IPS-15b (cell line): ENCODE measurements at regions not wholly inside any gene's neighbourhood (a gene's known extent, or its start where the extent isn't known, plus 50 kb on each side); places are given as distances from the start of the nearest gene placed in this dataset.

Experiments used
- H3K27me3 ChIP-seq: one replicate; pipeline ENCODE4 v1.6.1; 2013; ENCODE audit warnings: low read length; ENCODE audit not compliant: control insufficient read depth, insufficient read depth
- H3K36me3 ChIP-seq: one replicate; pipeline ENCODE4 v1.6.1; 2013; ENCODE audit warnings: low read length; ENCODE audit not compliant: control insufficient read depth, insufficient read depth
- H3K4me1 ChIP-seq: one replicate; pipeline ENCODE4 v1.6.1; 2013; ENCODE audit warnings: mild to moderate bottlenecking, low read length; ENCODE audit not compliant: control insufficient read depth, insufficient read depth
- H3K4me3 ChIP-seq: one replicate; pipeline ENCODE4 v1.5.1; 2013; ENCODE audit warnings: low read depth, low read length
- H3K9ac ChIP-seq: one replicate; pipeline ENCODE4 v1.6.1; 2013; ENCODE audit warnings: low read depth, mild to moderate bottlenecking, low read length
- H3K9me3 ChIP-seq: one replicate; pipeline ENCODE4 v1.6.1; 2013; ENCODE audit warnings: mild to moderate bottlenecking, low read length; ENCODE audit not compliant: control insufficient read depth, insufficient read depth

GRCh38 chr15:70469182-70469581 is 294.2 kb downstream of the UACA start:
- Histone ChIP-seq H3K4me1 (no peaks in the 10 kb centered on the region), H3K27me3 (no peaks in the 10 kb centered on the region), H3K36me3 (no peaks in the 10 kb centered on the region)

DNA sequence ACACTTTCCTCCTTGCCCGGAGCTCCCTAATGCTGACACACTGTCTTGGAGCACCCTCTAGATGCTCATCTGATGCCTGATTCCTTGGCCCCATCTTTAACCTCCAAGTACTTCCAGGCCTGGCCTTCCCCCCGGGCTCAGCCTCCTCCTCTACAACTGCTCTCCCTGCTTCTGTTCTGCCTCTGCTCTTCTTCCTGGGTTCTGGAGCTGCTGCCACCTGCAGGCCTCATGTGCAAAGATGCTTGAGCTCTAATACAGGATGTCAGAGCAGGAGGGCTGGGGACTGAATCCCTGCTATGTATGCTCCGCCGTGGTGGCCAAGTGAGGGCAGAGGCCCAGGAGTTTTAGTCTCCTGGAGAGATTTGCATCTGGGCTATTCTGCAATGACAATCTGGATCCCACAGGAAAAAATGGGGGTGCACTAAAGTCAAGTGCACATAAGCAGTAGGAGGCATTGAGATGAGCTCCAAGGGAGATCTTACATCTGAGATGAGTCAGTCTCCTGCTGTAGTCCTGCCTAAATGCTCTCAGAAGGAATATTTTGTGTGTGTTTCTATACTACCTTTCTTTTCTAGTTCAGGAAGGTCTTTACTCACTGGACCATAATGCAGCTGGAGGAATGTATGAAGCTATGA is 296.3 kb downstream of the UACA start:
- H3K27me3 ChIP-seq, result no peaks in the 10 kb centered on the region
- no peaks in the 10 kb centered on the region for H3K9me3 ChIP-seq
- no peaks in the 10 kb centered on the region for H3K4me1 ChIP-seq
- H3K36me3 ChIP-seq, result no peaks in the 10 kb centered on the region
- no peak overlapping the region for H3K4me3 ChIP-seq
- H3K9ac ChIP-seq, result no peak overlapping the region

More at GRCh38 chr15:70469182-70469581, 294.2 kb downstream of the UACA start:
- H3K4me3 ChIP-seq, result no peak overlapping the region
- H3K9ac ChIP-seq, result no peak overlapping the region
- no peaks in the 10 kb centered on the region for H3K9me3 ChIP-seq

DNA sequence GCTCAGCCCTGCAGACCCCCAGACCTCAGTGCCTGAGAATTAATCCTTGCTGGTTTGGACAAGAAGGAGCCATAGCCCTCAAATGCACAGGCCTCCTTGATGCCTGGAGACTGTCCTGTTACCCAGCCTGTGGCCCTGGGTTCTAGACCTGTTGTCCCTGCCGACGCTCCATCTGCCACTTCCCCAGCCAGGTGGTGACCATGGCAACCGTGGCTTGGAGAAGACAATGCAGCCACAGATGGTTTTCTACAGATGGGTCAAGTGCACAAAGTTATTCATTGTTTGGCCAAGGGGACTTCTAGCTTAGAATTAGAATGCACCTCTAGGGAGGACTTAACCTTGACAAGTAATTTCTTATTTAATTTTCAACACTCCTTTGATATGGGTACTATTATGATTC is 297.1 kb downstream of the UACA start:
- Histone ChIP-seq H3K9me3 (no peaks in the 10 kb centered on the region), H3K9ac (no peak overlapping the region), H3K4me1 (no peaks in the 10 kb centered on the region), H3K4me3 (no peak overlapping the region), H3K27me3 (no peaks in the 10 kb centered on the region), H3K36me3 (no peaks in the 10 kb centered on the region)

DNA sequence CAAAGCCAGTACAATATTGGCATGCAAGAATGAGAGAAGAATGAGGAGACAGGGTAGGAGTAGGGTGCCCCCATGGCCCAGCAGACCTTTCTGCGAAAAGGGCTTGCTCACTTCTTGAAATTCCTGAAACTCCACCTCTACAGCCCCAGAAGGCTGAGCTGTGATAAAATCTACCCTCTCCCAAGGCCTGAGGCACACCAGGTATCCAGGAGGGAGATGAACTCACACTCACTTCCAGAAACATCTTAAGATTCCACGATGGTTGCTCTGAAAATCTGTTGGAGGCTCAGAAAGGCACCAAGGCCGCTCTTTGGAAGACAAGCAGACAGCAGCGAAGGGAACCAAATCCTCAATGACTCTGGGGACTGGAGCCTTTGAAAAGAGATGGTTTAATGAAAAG is 297.5 kb downstream of the UACA start:
- Histone ChIP-seq H3K4me1 (no peaks in the 10 kb centered on the region), H3K9ac (no peak overlapping the region), H3K36me3 (no peaks in the 10 kb centered on the region), H3K9me3 (no peaks in the 10 kb centered on the region), H3K27me3 (no peaks in the 10 kb centered on the region), H3K4me3 (no peak overlapping the region)

- no peaks in the 10 kb centered on the region for H3K36me3 ChIP-seq
- no peaks in the 10 kb centered on the region for H3K4me1 ChIP-seq
- no peaks in the 10 kb centered on the region for H3K9me3 ChIP-seq
- no peaks in the 10 kb centered on the region for H3K27me3 ChIP-seq
- H3K4me3 ChIP-seq, result no peak overlapping the region
- H3K9ac ChIP-seq, result no peak overlapping the region
These were observed 299.9 kb downstream of the UACA start for GRCh38 chr15:70463453-70463834.

- H3K9me3 ChIP-seq, result no peaks in the 10 kb centered on the region
- no peaks in the 10 kb centered on the region for H3K4me1 ChIP-seq
- no peaks in the 10 kb centered on the region for H3K36me3 ChIP-seq
- no peak overlapping the region for H3K4me3 ChIP-seq
- no peak overlapping the region for H3K9ac ChIP-seq
- H3K27me3 ChIP-seq, result no peaks in the 10 kb centered on the region
These were observed 301.4 kb downstream of the UACA start for GRCh38 chr15:70461992-70462391.

- H3K27me3 ChIP-seq, result no peaks in the 10 kb centered on the region
- no peaks in the 10 kb centered on the region for H3K4me1 ChIP-seq
- H3K9me3 ChIP-seq, result no peaks in the 10 kb centered on the region
- no peaks in the 10 kb centered on the region for H3K36me3 ChIP-seq
- H3K4me3 ChIP-seq, result no peak overlapping the region
- H3K9ac ChIP-seq, result no peak overlapping the region
These were observed 302.3 kb downstream of the UACA start for GRCh38 chr15:70461017-70461416.

- Histone ChIP-seq H3K4me3 (no peak overlapping the region), H3K9me3 (no peaks in the 10 kb centered on the region), H3K4me1 (no peaks in the 10 kb centered on the region), H3K27me3 (no peaks in the 10 kb centered on the region), H3K36me3 (no peaks in the 10 kb centered on the region), H3K9ac (no peak overlapping the region)
These were observed 304.0 kb downstream of the UACA start for GRCh38 chr15:70459312-70459711.

DNA sequence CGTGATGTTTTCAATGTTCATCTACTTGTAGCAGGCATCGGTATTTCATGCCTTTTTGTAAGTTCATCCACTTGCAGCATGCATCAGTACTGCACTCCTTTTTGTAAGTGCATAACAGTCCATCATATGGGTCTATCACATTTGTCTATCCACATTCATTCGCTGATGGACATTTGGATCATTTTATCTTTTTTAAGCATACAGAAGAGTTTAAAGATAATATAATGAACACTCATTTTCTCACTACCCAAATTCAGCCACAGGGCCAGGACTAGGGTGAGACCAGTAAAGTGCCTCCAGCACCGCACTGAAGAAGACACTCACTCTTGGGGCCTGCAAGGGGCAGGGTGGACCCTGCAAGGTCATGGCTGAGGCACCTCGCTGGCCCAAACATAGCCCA is 309.6 kb downstream of the UACA start:
- H3K27me3 ChIP-seq, result peaks cover 8% of the 10 kb centered on the region
- no peaks in the 10 kb centered on the region for H3K36me3 ChIP-seq
- H3K9me3 ChIP-seq, result no peaks in the 10 kb centered on the region
- no peak overlapping the region for H3K4me3 ChIP-seq
- H3K9ac ChIP-seq, result no peak overlapping the region
- H3K4me1 ChIP-seq, result peaks cover 4% of the 10 kb centered on the region

DNA sequence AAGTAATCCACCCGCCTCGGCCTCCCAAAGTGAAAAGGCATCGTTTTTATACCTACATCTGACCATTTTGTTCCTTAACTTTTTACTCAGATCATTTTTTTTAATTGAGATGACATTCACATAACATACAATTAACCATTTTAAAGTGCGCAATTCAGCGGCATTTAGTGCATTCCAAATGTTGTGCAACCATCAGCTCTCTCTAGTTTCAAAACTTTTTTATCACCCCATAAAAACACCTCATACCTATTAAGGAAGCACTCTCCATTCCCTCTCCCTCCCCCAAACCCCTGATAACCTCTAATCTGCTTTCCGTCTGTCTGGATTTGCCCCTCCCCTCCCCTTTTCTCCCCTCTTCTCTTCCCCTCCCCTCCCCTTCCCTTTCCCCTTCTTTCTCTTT is 310.1 kb downstream of the UACA start:
- Histone ChIP-seq H3K4me1 (peaks cover 4% of the 10 kb centered on the region), H3K4me3 (no peak overlapping the region), H3K36me3 (no peaks in the 10 kb centered on the region), H3K9me3 (no peaks in the 10 kb centered on the region), H3K27me3 (peaks cover 8% of the 10 kb centered on the region), H3K9ac (no peak overlapping the region)

DNA sequence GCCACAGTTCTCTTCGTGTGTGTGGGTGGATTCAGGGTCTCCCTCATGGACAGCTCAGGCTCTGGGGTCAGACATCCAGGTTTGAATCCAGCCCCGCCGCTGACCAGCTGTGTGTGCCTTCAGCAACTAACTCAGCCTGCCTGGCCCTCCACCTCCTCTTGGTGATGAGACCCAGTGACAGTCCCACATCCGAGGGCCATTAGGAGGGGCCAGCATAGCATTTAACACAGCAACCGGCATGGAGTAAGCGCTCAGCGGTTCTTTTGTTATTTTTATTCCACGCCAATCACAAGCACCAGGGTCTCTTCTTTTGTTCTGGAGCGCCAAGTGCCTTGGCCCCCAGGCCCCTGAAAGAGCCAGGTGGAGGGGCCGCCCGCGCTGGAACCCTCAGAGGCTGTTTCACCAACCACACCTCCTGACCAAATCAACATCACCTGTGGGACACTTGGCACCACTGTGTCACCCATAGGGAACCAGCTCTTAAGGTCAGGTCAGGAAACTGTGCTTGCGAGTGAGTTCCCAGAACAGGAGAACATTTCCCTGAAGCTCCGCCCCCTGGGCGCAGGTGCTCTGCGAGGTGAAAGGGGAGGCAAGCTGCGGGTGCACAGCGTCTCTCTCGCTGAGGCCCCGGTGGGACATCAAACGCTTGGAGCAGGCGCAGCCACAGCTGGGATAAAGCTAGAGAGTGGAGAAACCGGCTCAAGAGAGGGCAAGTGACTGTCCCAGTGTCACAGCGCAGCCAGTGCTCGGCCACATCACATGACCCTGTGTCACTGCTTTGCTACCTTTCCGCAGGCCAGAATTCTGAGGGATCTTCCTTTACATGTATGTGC is 311.3 kb downstream of the UACA start:
- H3K36me3 ChIP-seq, result no peaks in the 10 kb centered on the region
- H3K9ac ChIP-seq, result no peak overlapping the region
- H3K4me1 ChIP-seq, result peaks cover 6% of the 10 kb centered on the region
- peak overlapping the region; percentile 9 for H3K4me3 ChIP-seq
- peaks cover 14% of the 10 kb centered on the region for H3K27me3 ChIP-seq
- H3K9me3 ChIP-seq, result no peaks in the 10 kb centered on the region

DNA sequence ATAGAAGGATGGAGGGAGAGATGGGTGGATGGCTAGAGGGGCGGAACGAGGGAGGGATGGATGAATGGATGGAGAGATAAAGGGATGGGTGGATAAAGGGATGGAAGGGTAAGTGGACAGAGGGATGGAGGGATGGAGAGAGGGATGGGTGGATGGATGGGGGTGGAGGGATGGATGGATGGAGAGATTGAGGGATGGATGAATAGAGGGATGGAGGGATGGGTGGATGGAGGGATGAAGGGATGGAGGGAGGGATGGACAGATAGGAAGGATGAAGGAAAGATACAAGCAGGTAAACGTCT is 313.3 kb downstream of the UACA start:
- Histone ChIP-seq H3K36me3 (no peaks in the 10 kb centered on the region), H3K9ac (no peak overlapping the region), H3K4me1 (peaks cover 6% of the 10 kb centered on the region), H3K9me3 (no peaks in the 10 kb centered on the region), H3K4me3 (no peak overlapping the region), H3K27me3 (peaks cover 17% of the 10 kb centered on the region)
